ENCODE measurements at regions not wholly inside any gene's neighbourhood (a gene's known extent, or its start where the extent isn't known, plus 50 kb on each side); places are given as distances from the start of the nearest gene placed in this dataset.
"Not testable (repeated sequence)": the region's sequence is repeated elsewhere in the genome, so short reads cannot be mapped to it uniquely, and the experiment has no call there.

DNA sequence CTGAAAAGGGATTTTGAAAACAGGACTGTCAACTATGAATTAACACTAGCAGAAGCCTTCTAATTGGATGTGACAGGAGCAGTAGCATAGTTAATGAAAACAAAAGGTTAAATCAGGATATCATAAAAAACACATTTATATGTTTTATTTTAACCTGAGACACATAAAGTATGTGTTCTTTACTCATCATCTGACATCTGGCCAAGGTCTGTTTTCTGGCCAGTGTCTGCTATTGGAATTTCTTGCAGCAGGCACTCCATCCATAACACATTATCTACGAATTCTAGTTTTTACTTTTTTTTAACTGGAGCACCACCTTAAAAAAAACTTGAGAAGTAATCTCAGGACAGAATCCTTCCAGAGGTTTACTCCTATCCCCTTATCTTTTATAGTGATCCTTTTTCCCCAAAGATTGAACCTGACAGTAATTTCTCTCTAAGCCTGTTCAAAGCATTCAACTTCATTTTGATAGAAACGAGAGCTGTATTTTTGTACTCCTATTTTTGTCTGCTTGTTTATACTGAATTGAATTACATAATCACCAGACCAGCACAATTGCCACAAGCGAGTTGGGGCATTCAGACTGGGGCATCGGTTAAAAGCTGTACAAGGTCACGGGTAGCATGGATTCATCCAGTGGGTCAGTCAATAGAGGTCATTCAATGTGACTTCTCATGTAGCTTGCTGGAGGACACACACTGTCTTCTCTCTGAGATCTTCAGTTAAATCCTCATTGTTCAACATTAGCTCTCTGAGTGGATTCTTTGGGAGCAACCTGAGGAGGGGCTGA is 205.6 kb upstream of the CLINT1 start:
- DNase-seq (ENCODE audit: low read depth in 2 of 2): no peak

- DNase-seq (ENCODE audit: low read depth in 2 of 2): no peak
Observed at GRCh38 chr5:158063052-158063451, 204.1 kb upstream of the CLINT1 start.

GRCh38 chr5:158061451-158061850 is 202.5 kb upstream of the CLINT1 start:
- no peak for DNase-seq (ENCODE audit: low read depth in 2 of 2)

- no peak for DNase-seq (ENCODE audit: low read depth in 2 of 2)
Observed at GRCh38 chr5:158060212-158060611, 201.3 kb upstream of the CLINT1 start.

GRCh38 chr5:158058208-158059120 is 199.5 kb upstream of the CLINT1 start:
- no peak for DNase-seq (ENCODE audit: low read depth in 2 of 2)

DNA sequence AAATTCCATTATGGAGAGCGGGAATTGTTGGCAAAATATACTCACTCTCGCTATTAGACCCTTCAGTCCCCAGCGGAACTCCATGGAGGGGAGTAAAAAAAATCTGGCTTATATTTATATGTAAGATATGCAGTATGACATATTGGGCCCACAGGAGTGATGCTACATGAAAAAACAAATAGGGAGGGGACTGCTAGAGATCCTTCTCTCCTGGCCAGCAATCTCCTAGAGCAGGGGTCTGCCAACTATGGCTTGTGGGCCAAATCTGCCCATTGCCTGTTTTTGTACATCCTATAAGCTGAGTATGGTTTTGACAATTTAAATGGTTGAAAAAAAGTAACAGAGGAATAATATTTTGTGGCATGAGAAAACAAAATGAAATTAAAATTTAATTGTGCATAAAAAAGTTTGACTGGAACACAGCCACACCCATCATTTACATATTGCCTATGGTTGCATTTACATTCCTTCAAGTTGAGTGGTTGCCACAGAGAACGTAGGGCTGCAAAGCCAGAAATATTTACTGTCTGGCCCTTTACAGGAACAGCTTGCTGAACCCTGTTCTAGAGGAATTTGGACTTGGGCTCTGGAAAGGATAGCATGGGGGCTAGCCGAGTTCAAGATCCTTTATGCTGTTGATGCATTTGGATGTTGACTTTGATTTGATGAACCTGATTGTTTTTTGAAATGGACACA is 197.3 kb upstream of the CLINT1 start:
- no peak for DNase-seq (ENCODE audit: low read depth in 2 of 2)

GRCh38 chr5:158055111-158055501 is 196.2 kb upstream of the CLINT1 start:
- DNase-seq (ENCODE audit: low read depth in 2 of 2): no peak

DNA sequence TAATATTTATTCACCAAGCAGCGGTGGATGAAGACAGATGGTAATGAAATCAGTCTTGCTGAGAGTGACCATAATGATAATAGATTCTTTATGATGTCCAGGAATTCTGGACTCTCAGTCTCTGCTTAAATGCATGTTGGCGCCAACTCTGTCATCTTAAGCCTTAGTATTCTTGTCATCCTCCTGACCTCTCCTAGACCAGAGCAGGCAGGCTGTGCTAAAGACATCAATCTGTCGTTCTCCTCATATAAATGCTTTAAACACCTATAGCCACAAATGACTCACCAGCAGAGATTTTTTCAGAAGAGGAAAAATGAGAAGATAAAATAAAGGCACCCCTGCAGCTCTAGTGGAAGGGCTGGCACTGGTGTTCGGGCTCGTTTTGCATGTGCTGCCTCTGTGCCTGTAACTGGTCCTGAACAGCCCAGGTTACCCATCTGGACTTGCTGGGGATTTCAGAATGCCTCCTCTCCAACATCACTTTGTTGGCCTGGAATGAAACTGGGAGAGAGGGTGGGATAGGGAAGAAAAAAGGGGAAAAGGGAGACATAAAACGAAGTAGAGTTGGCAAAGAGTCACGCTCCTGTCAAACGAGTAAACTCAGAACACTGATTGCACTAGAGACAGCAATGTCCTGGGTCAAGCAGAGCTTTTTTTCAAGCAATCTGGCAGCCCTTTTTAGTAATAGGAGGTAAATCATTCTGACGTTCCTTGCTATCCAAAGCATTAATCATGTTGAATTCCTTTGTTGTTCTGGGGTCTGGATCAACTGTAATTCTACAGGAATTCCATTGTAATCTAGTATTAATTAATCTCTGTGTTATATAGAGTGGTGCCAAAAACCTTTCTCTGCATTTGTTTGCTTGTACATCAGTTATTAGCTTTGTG is 195.5 kb upstream of the CLINT1 start:
- no peak for DNase-seq (ENCODE audit: low read depth in 2 of 2)

DNA sequence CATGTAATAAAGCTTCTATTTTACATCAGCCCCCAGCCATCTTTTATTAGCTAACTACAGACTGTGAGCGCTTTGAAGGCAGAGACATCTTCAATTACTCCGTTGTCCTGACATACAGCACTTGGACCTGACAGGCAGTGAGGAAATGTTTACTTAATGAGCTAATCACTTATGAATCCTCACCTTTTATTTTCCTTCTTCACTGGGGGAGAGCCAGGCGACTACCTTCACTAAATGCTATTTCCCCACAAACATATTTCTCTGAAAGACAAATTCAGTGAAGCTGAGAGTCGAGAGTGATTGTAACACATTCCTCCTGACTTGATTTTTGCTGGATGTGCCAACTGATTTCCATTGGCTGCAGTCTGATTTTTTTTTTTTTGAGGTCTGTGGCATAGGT is 192.1 kb upstream of the CLINT1 start:
- DNase-seq (ENCODE audit: low read depth in 2 of 2): no peak

DNA sequence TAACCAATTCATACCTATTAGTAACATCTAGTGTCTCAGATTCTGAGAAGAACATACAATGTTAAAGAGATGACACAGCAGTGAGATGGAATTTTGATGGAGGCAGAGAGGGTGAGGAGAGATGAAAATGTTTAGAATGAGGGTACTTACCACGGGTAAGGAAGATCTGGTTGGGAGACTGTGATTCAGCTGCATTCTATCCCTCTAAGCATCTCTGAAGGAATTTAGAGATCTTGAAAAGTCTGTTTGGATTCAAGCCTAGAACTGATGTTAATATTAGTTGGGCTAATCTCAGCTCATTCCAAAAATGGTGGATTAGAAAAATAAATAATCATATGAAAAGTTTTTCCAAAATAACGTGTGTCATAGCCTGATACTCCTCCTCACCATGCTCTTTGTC is 191.5 kb upstream of the CLINT1 start:
- no peak for DNase-seq (ENCODE audit: low read depth in 2 of 2)

DNA sequence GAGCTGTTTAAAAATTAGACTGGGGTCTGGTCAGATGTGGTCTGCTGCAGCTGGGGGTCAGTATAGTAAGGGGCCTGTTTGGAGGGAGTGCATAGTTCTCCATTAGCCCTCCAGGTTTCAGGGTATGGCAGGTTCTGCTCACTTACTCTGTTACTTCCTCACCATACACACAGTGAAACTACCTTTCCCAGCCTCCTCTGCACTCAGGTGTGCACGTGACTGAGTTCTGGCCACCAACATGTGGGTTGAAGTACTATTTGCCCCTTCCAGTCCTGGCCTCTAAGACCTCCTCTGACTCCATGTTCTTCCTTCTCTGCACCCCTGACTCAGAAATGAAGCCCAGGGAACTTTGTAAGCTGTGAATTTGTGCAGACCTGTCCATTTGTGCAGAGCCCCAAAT is 190.5 kb upstream of the CLINT1 start:
- no peak for DNase-seq (ENCODE audit: low read depth in 2 of 2)

DNA sequence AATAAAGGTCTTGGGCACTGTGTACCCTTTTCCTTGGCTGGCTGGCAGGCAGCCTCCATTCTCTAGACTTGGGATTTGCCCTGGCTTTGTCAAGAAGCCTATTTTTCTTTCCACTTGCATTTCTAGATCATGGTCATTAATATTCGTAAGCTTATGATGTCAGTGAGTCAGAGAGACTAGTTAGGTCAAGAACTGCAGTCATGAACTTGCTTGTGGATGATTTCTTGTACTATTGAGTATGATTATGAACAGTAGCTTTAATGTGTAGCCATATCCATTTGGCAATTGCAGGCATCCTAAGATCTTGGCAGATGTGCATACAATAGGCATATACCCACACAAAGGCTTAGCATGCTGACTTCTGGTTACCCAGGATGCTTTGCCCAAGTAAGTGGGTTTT is 186.8 kb upstream of the CLINT1 start:
- DNase-seq (ENCODE audit: low read depth in 2 of 2): no peak

DNA sequence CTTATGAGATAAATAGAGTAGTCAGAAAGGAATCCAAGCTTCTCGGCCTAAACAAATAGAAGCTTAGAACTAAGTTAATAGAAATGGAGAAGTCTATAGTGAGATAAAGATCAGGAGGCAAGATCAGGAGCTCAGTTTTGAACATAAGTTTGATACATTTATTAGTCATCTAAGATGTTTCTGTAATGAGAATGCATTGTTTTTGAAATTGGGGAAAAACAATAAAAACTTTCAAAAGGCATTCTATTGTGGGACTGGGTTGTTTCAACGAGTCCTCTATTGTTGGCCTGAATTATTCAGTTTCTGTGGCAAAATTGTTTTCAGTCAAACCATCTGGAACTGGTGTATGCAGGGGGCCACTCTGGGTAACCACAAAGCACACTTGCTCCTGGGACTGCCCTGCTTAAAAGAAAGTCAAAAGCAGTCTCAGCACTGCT is 181.0 kb upstream of the CLINT1 start:
- no peak for DNase-seq (ENCODE audit: low read depth in 2 of 2)

GRCh38 chr5:158039441-158039840 is 180.5 kb upstream of the CLINT1 start:
- DNase-seq (ENCODE audit: low read depth in 2 of 2): no peak

- DNase-seq (ENCODE audit: low read depth in 2 of 2): not testable (repeated sequence)
Observed at GRCh38 chr5:158036983-158037595, 178.1 kb upstream of the CLINT1 start.

GRCh38 chr5:158034586-158034985 is 175.6 kb upstream of the CLINT1 start:
- DNase-seq (ENCODE audit: low read depth in 2 of 2): not testable (repeated sequence)

- no peak for DNase-seq (ENCODE audit: low read depth in 2 of 2)
Observed at GRCh38 chr5:158033724-158034123, 174.8 kb upstream of the CLINT1 start.

DNA sequence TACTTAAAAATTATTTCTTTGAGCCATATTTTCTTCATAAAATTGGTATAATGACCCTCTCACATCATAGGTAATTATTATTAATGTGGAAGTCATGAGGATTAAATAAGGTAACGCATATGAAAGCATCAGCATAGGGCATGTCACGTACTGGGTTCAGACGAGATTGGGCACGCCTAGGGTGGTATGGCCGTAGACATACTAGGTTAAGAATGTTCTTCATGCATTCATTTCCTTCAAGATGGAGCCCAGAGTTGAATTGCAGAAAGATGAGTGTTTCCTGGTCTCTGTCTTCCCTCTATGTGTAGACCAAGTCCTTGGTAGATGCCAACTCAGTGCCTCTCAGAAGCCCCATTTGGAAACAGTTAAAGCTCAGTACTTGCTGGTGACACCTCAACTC is 174.1 kb upstream of the CLINT1 start:
- no peak for DNase-seq (ENCODE audit: low read depth in 2 of 2)

GRCh38 chr5:158032246-158032645 is 173.3 kb upstream of the CLINT1 start:
- DNase-seq (ENCODE audit: low read depth in 2 of 2): no peak

DNA sequence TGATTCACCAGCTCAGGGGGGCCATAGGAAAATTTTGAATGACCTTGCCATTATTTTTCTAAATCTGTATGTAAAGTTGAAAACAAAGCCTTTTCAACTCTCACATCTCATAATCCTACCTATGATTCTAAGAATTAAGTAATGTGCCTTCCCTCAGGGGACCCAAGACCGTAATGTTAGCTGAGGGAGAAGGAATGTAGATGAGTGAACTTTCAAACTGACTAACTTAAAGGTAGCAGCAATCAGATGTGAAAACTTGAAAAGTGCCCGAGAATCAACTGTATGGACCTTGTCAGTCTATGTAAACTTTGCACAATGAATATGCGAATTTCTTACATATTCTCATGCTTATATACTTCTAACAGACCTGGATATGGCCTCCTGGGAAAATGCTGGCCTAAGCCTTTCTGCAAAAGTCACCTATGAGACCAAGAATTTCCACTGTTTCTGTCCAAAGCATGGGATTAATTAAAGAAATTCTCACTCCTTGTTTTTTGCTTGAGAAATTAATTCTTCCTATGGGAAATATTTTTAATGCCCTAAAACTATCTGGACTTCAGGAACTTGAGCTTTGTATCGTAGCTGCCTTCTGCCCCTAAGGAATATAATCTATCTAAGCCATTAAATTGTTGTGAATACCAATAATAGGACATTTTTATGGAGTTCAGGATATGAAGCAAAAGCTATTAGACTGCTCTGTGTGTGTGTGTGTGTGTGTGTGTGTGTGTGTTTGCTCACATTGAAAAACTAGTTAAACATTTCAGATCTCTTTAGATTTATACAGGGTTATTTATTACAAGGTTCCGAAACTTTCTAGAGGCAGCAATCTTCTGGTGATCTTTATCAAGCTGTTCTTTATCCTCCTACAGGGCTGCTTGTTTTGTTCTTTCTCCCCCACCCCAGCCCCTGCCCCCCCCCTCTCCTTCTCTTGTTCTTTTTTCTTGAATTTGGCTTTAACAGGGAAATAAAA is 169.1 kb upstream of the CLINT1 start:
- DNase-seq (ENCODE audit: low read depth in 2 of 2): no peak

Data from stimulated activated CD8-positive, alpha-beta memory T cell treated with anti-CD3 and anti-CD28 coated beads, Interleukin-7, amount 100 ng/mL, for 1 hour (primary cell).